ENCODE measurements at regions not wholly inside any gene's neighbourhood (a gene's known extent, or its start where the extent isn't known, plus 50 kb on each side); places are given as distances from the start of the nearest gene placed in this dataset.

GRCh38 chr14:86892152-86892956, 1100.6 kb downstream of the GALC start:
- no peak overlapping the region for H3K4me3 ChIP-seq (ENCODE audit: low read depth, low read length)
- ChIA-PET CTCF (no interaction called here), POLR2A (no interaction called here)
- DNase-seq (ENCODE audit: low read depth, low spot score): no peak
- TF ChIP-seq CTCF (IDR thresholded peaks at IDR 0.05; ENCODE audit: insufficient read depth, low read length, missing control alignments): no peak

GRCh38 chr14:86885280-86885679, 1107.7 kb downstream of the GALC start:
- DNase-seq (ENCODE audit: low read depth, low spot score): no peak
- H3K4me3 ChIP-seq (ENCODE audit: low read depth, low read length): no peak overlapping the region
- TF ChIP-seq CTCF (IDR thresholded peaks at IDR 0.05; ENCODE audit: insufficient read depth, low read length, missing control alignments): no peak
- ChIA-PET CTCF (no interaction called here), POLR2A (no interaction called here)

- no peak overlapping the region for H3K4me3 ChIP-seq (ENCODE audit: low read depth, low read length)
- TF ChIP-seq CTCF (IDR thresholded peaks at IDR 0.05; ENCODE audit: insufficient read depth, low read length, missing control alignments): no peak
- no peak for DNase-seq (ENCODE audit: low read depth, low spot score)
- ChIA-PET POLR2A (no interaction called here), CTCF (no interaction called here)
Observed at GRCh38 chr14:86884498-86884897, 1108.5 kb downstream of the GALC start.

- TF ChIP-seq CTCF (IDR thresholded peaks at IDR 0.05; ENCODE audit: insufficient read depth, low read length, missing control alignments): no peak
- H3K4me3 ChIP-seq (ENCODE audit: low read depth, low read length): no peak overlapping the region
- ChIA-PET CTCF (no interaction called here), POLR2A (no interaction called here)
- DNase-seq (ENCODE audit: low read depth, low spot score): no peak
Observed at GRCh38 chr14:86882818-86883217, 1110.2 kb downstream of the GALC start.

- no peak overlapping the region for H3K4me3 ChIP-seq (ENCODE audit: low read depth, low read length)
- TF ChIP-seq CTCF (IDR thresholded peaks at IDR 0.05; ENCODE audit: insufficient read depth, low read length, missing control alignments): no peak
- ChIA-PET POLR2A (no interaction called here), CTCF (no interaction called here)
- no peak for DNase-seq (ENCODE audit: low read depth, low spot score)
Observed at GRCh38 chr14:86865934-86866333, 1127.0 kb downstream of the GALC start.

GRCh38 chr14:86858591-86858990, 1134.4 kb downstream of the GALC start:
- DNase-seq (ENCODE audit: low read depth, low spot score): no peak
- CTCF ChIA-PET: no interaction called here
- no peak overlapping the region for H3K4me3 ChIP-seq (ENCODE audit: low read depth, low read length)
- POLR2A ChIA-PET: no interaction called here
- TF ChIP-seq CTCF (IDR thresholded peaks at IDR 0.05; ENCODE audit: insufficient read depth, low read length, missing control alignments): no peak

Data from AG04449 (cell line).